Smooth muscle cell (in vitro differentiated cells): ENCODE measurements at regions not wholly inside any gene's neighbourhood (a gene's known extent, or its start where the extent isn't known, plus 50 kb on each side); places are given as distances from the start of the nearest gene placed in this dataset.
"Not testable (repeated sequence)": the region's sequence is repeated elsewhere in the genome, so short reads cannot be mapped to it uniquely, and the experiment has no call there.

Experiments
- DNase-seq: peaks from one replicate; lab custom pipeline; 2025; ENCODE audit not compliant: unreplicated experiment; lab: John Stamatoyannopoulos, UW
- H2AFZ ChIP-seq: fragments of 200-600 bp; sonication (generic); 2 replicates; pipeline ENCODE4 v1.6.0; 2016; ENCODE audit warnings: antibody characterized with exemption, low read depth, mild to moderate bottlenecking
- H3F3A ChIP-seq: fragments of 200-600 bp; sonication (generic); 2 replicates; pipeline ENCODE4 v1.6.0; 2017; ENCODE audit warnings: antibody characterized with exemption, low read depth
- H3K27ac ChIP-seq: fragments of 200-600 bp; sonication (generic); 2 replicates; pipeline ENCODE4 v1.5.1; 2016; ENCODE audit warnings: low read depth, mild to moderate bottlenecking
- H3K27me3 ChIP-seq: fragments of 200-600 bp; sonication (generic); 2 replicates; pipeline ENCODE4 v1.6.1; 2016; ENCODE audit warnings: low read depth, mild to moderate bottlenecking
- H3K36me3 ChIP-seq: fragments of 200-600 bp; sonication (generic); 2 replicates; pipeline ENCODE4 v1.5.1; 2016; ENCODE audit warnings: low read depth
- H3K4me1 ChIP-seq: fragments of 200-600 bp; sonication (generic); 2 replicates; pipeline ENCODE4 v1.5.1; 2016; ENCODE audit warnings: low read depth
- H3K4me2 ChIP-seq: fragments of 200-600 bp; sonication (generic); 2 replicates; pipeline ENCODE4 v1.6.0; 2016; ENCODE audit warnings: mild to moderate bottlenecking
- H3K4me3 ChIP-seq: fragments of 200-600 bp; sonication (generic); 2 replicates; pipeline ENCODE4 v1.5.1; 2016; ENCODE audit warnings: mild to moderate bottlenecking
- H3K79me2 ChIP-seq: fragments of 200-600 bp; sonication (generic); 2 replicates; pipeline ENCODE4 v1.6.0; 2016; ENCODE audit warnings: low read depth, mild to moderate bottlenecking
- H3K9ac ChIP-seq: fragments of 200-600 bp; sonication (generic); 2 replicates; pipeline ENCODE4 v1.6.0; 2016; ENCODE audit warnings: low read depth
- H3K9me3 ChIP-seq: fragments of 200-600 bp; sonication (generic); replicated peaks from 2 replicates; pipeline ENCODE4 v1.5.1; 2016; ENCODE audit warnings: low read depth
- H4K20me1 ChIP-seq: fragments of 200-600 bp; sonication (generic); 2 replicates; pipeline ENCODE4 v1.6.0; 2016; ENCODE audit warnings: low read depth
- WGBS: methylation state at CpG from one replicate; pipeline ENCODE4 v1.1.7; 2016; ENCODE audit warnings: low lambda C conversion rate; 5-methylcytosine and 5-hydroxymethylcytosine counted together
- TF ChIP-seq, protein P1 (sequence below): fragments of 200-600 bp; sonication (generic); IDR thresholded peaks from 2 replicates; pipeline ENCODE4 v1.5.1; 2017; ENCODE audit warnings: borderline replicate concordance, mild to moderate bottlenecking, antibody characterized with exemption; ENCODE audit not compliant: insufficient read depth, poor library complexity, severe bottlenecking

- Histone ChIP-seq H4K20me1 (no peaks in the 10 kb centered on the region), H3K79me2 (no peaks in the 10 kb centered on the region), H3K4me1 (no peaks in the 10 kb centered on the region), H2AFZ (no peak overlapping the region), H3K27me3 (no peaks in the 10 kb centered on the region), H3K36me3 (no peaks in the 10 kb centered on the region), H3K27ac (no peak overlapping the region), H3K9me3 (no peaks in the 10 kb centered on the region), H3K4me2 (no peak overlapping the region), H3K4me3 (no peak overlapping the region), H3K9ac (no peak overlapping the region), H3F3A (no peaks in the 10 kb centered on the region)
- TF ChIP-seq, protein P1, sequence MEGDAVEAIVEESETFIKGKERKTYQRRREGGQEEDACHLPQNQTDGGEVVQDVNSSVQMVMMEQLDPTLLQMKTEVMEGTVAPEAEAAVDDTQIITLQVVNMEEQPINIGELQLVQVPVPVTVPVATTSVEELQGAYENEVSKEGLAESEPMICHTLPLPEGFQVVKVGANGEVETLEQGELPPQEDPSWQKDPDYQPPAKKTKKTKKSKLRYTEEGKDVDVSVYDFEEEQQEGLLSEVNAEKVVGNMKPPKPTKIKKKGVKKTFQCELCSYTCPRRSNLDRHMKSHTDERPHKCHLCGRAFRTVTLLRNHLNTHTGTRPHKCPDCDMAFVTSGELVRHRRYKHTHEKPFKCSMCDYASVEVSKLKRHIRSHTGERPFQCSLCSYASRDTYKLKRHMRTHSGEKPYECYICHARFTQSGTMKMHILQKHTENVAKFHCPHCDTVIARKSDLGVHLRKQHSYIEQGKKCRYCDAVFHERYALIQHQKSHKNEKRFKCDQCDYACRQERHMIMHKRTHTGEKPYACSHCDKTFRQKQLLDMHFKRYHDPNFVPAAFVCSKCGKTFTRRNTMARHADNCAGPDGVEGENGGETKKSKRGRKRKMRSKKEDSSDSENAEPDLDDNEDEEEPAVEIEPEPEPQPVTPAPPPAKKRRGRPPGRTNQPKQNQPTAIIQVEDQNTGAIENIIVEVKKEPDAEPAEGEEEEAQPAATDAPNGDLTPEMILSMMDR: no peak
- no peak for DNase-seq
- WGBS: 88% methylated on average over 3 of the region's 3 CpGs
These were observed 111.6 kb upstream of the PRKG2 start for GRCh38 chr4:81326581-81326980.

GRCh38 chr4:81324594-81324993 is 109.6 kb upstream of the PRKG2 start:
- not testable (repeated sequence) for H3K79me2 ChIP-seq, H3K9ac ChIP-seq, H4K20me1 ChIP-seq, H3K4me3 ChIP-seq, H3K4me2 ChIP-seq, DNase-seq, H3K9me3 ChIP-seq, H3F3A ChIP-seq, H3K36me3 ChIP-seq, H2AFZ ChIP-seq, H3K4me1 ChIP-seq, H3K27ac ChIP-seq, H3K27me3 ChIP-seq
- 73% methylated on average over 3 of the region's 3 CpGs for WGBS

DNA sequence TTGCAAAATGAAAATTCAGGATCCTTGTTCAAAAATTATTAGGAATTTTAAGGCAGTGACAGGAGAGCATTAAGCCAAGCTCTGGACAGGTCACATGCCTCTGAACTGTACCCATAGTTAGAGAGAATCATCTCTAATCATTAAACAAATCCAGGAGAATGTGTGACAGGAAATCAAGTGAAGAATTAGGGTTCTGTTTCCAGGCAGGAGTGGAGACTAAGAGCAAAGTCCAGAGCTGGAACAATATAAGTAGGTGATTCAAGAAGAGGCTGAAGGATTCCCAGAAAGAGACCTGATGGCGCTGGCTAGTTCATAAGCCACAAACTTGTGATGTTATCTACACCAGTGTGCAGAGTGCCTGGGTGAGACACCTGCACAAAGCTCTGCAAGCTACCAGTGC is 104.6 kb upstream of the PRKG2 start:
- H4K20me1 ChIP-seq: no peaks in the 10 kb centered on the region
- TF ChIP-seq, protein P1: no peak
- no peaks in the 10 kb centered on the region for H3K36me3 ChIP-seq
- no peak overlapping the region for H3K9ac ChIP-seq
- no peak overlapping the region for H2AFZ ChIP-seq
- no peak overlapping the region for H3K4me2 ChIP-seq
- H3K27me3 ChIP-seq: no peaks in the 10 kb centered on the region
- H3K27ac ChIP-seq: no peak overlapping the region
- no peak for DNase-seq
- H3K9me3 ChIP-seq: no peaks in the 10 kb centered on the region
- no peaks in the 10 kb centered on the region for H3K79me2 ChIP-seq
- no peaks in the 10 kb centered on the region for H3F3A ChIP-seq
- H3K4me3 ChIP-seq: no peak overlapping the region
- no peaks in the 10 kb centered on the region for H3K4me1 ChIP-seq
- 95% methylated on average over 1 of the region's 1 CpG for WGBS

DNA sequence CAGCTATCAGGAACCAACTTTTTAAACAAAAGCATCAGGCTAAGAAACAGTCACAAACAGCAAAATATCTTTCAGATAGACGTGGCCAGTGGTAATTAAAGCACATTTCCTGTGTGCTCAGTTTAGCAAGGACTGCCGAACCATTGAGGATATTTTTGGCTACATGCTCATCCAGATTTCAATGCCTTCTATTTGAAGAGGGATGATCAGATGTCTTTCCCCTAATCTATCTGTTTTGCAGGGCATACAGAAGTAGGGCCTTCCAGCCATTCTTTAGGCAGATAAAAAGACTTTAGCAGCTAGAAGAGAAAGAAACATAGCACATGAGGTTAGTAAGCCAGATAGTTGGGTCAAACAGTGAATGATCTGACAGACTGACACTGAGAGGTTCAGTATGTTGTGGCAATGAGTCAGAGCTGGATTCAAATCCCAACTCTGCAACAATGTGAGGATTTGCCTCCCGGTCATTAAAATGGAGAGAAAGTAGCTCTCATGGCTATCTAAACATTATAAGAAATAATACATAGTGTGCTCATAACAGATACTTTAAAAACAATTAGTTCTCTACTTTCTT is 100.0 kb upstream of the PRKG2 start:
- no peaks in the 10 kb centered on the region for H3K36me3 ChIP-seq
- H3K27me3 ChIP-seq: no peaks in the 10 kb centered on the region
- DNase-seq: no peak
- no peak overlapping the region for H3K27ac ChIP-seq
- no peaks in the 10 kb centered on the region for H3K4me1 ChIP-seq
- H4K20me1 ChIP-seq: no peaks in the 10 kb centered on the region
- H3K4me3 ChIP-seq: no peak overlapping the region
- 30% methylated on average over 3 of the region's 3 CpGs for WGBS
- TF ChIP-seq, protein P1: no peak
- H3F3A ChIP-seq: no peaks in the 10 kb centered on the region
- no peak overlapping the region for H3K9ac ChIP-seq
- peak overlapping the region; percentile 42 for H3K4me2 ChIP-seq
- no peak overlapping the region for H2AFZ ChIP-seq
- H3K79me2 ChIP-seq: no peaks in the 10 kb centered on the region
- H3K9me3 ChIP-seq: no peaks in the 10 kb centered on the region
